ENCODE measurements at regions not wholly inside any gene's neighbourhood (a gene's known extent, or its start where the extent isn't known, plus 50 kb on each side); places are given as distances from the start of the nearest gene placed in this dataset.

GRCh38 chr18:30929718-30930117, 112.8 kb downstream of the DSC3 start:
- no peaks in the 10 kb centered on the region for H3F3A ChIP-seq (ENCODE audit: low read depth)
- no peak overlapping the region for H3K9ac ChIP-seq (ENCODE audit: low read depth, low read length, poor library complexity, severe bottlenecking)
- H3K9me2 ChIP-seq (replicated peaks; ENCODE audit: low read depth, low read length): no peaks in the 10 kb centered on the region
- no peaks in the 10 kb centered on the region for H3K36me3 ChIP-seq (ENCODE audit: insufficient read depth, low read length)
- no peak overlapping the region for H3K4me3 ChIP-seq (ENCODE audit: low read length, poor library complexity, severe bottlenecking)
- H2AFZ ChIP-seq (ENCODE audit: low read length): no peak overlapping the region
- no peak for TF ChIP-seq EZH2phosphoT487 (IDR thresholded peaks at IDR 0.05; ENCODE audit: borderline replicate concordance)
- TF ChIP-seq CTCF (conservative IDR thresholded peaks at IDR 0.05; ENCODE audit: low read length): no peak
- peak overlapping the region; percentile 32 for H3K4me2 ChIP-seq (ENCODE audit: low read depth, low read length, poor library complexity, severe bottlenecking)
- H3K27me3 ChIP-seq (ENCODE audit: insufficient read depth, low read length, poor library complexity, severe bottlenecking): no peaks in the 10 kb centered on the region
- H4K20me1 ChIP-seq (ENCODE audit: insufficient read depth, low read length, poor library complexity, severe bottlenecking): no peaks in the 10 kb centered on the region
- H3K9me3 ChIP-seq (ENCODE audit: insufficient read depth, low read depth, low read length): no peaks in the 10 kb centered on the region
- H3K79me2 ChIP-seq (ENCODE audit: insufficient read depth, low read length): no peaks in the 10 kb centered on the region
- peaks cover 10% of the 10 kb centered on the region for H3K4me1 ChIP-seq (ENCODE audit: insufficient read depth, low read length, poor library complexity, severe bottlenecking)

DNA sequence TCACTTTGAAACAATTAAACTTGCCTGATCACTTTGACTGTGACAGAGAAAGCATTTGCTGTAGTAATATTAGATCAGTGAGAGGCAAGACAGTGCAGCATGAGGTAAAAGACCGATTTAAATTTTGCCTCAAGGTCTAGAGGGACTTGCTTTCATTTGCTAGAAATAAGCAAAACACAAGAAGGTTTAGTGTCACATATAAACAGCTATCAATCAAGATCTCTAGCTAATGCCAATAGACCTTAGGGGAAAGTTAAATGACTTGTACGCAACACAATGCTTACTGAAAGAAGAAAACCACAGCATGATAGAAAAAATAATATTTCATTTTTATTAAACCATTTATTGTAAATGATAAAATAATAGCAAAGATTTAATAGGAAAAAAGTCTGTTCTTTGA, 113.5 kb downstream of the DSC3 start:
- H3K4me3 ChIP-seq (ENCODE audit: low read length, poor library complexity, severe bottlenecking): no peak overlapping the region
- H2AFZ ChIP-seq (ENCODE audit: low read length): no peak overlapping the region
- H3K9me2 ChIP-seq (replicated peaks; ENCODE audit: low read depth, low read length): no peaks in the 10 kb centered on the region
- H3K4me2 ChIP-seq (ENCODE audit: low read depth, low read length, poor library complexity, severe bottlenecking): peak overlapping the region; percentile 32
- no peaks in the 10 kb centered on the region for H4K20me1 ChIP-seq (ENCODE audit: insufficient read depth, low read length, poor library complexity, severe bottlenecking)
- H3K9ac ChIP-seq (ENCODE audit: low read depth, low read length, poor library complexity, severe bottlenecking): no peak overlapping the region
- H3K79me2 ChIP-seq (ENCODE audit: insufficient read depth, low read length): no peaks in the 10 kb centered on the region
- H3K27me3 ChIP-seq (ENCODE audit: insufficient read depth, low read length, poor library complexity, severe bottlenecking): no peaks in the 10 kb centered on the region
- no peaks in the 10 kb centered on the region for H3K9me3 ChIP-seq (ENCODE audit: insufficient read depth, low read depth, low read length)
- TF ChIP-seq CTCF (conservative IDR thresholded peaks at IDR 0.05; ENCODE audit: low read length) (no peak), EZH2phosphoT487 (IDR thresholded peaks at IDR 0.05; ENCODE audit: borderline replicate concordance) (no peak)
- no peaks in the 10 kb centered on the region for H3K36me3 ChIP-seq (ENCODE audit: insufficient read depth, low read length)
- peaks cover 10% of the 10 kb centered on the region for H3K4me1 ChIP-seq (ENCODE audit: insufficient read depth, low read length, poor library complexity, severe bottlenecking)
- no peaks in the 10 kb centered on the region for H3F3A ChIP-seq (ENCODE audit: low read depth)

DNA sequence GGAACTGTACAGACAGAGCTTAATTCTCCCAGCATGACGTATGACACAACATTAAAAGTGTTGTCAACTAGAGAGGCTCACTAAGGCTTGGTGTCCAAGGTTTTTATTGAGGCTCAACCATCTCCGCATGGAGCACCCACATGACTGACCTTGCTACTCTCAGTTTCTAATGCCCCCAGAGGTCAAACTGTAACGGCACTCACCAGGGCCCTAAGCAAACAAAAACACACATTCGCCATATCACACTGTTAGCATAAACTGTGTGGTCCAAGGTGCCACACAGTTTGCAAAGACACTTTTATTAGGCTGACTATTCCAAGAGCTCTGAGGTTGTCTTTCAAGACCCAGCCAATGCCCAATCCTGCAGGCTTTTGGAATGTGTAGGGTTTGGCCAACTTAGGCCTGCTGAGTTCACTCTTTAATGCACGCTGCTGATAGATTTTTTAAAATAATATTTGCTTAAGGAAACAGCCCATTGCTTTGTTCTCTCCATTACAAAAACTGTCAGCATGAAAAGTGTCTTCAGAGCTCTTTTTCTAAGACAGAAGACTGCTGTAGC, 114.9 kb downstream of the DSC3 start:
- H3K36me3 ChIP-seq (ENCODE audit: insufficient read depth, low read length): no peaks in the 10 kb centered on the region
- no peak overlapping the region for H3K9ac ChIP-seq (ENCODE audit: low read depth, low read length, poor library complexity, severe bottlenecking)
- H4K20me1 ChIP-seq (ENCODE audit: insufficient read depth, low read length, poor library complexity, severe bottlenecking): no peaks in the 10 kb centered on the region
- H3K9me2 ChIP-seq (replicated peaks; ENCODE audit: low read depth, low read length): no peaks in the 10 kb centered on the region
- TF ChIP-seq EZH2phosphoT487 (IDR thresholded peaks at IDR 0.05; ENCODE audit: borderline replicate concordance): no peak
- TF ChIP-seq CTCF (conservative IDR thresholded peaks at IDR 0.05; ENCODE audit: low read length): no peak; the same call in 1 of the 2 replicates
- no peak overlapping the region for H3K4me3 ChIP-seq (ENCODE audit: low read length, poor library complexity, severe bottlenecking)
- H3K4me1 ChIP-seq (ENCODE audit: insufficient read depth, low read length, poor library complexity, severe bottlenecking): peaks cover 10% of the 10 kb centered on the region
- H3F3A ChIP-seq (ENCODE audit: low read depth): no peaks in the 10 kb centered on the region
- no peaks in the 10 kb centered on the region for H3K27me3 ChIP-seq (ENCODE audit: insufficient read depth, low read length, poor library complexity, severe bottlenecking)
- no peak overlapping the region for H3K4me2 ChIP-seq (ENCODE audit: low read depth, low read length, poor library complexity, severe bottlenecking)
- 0 out of 2 replicates have a peak overlapping the region, but pooled peaks have one; percentile 28 for H2AFZ ChIP-seq (ENCODE audit: low read length)
- no peaks in the 10 kb centered on the region for H3K79me2 ChIP-seq (ENCODE audit: insufficient read depth, low read length)
- no peaks in the 10 kb centered on the region for H3K9me3 ChIP-seq (ENCODE audit: insufficient read depth, low read depth, low read length)
